Osteocyte (in vitro differentiated cells): ENCODE measurements at regions not wholly inside any gene's neighbourhood (a gene's known extent, or its start where the extent isn't known, plus 50 kb on each side); places are given as distances from the start of the nearest gene placed in this dataset.

Experiments used
- DNase-seq: peaks from one replicate; pipeline ENCODE4 v3.0.0; 2021; ENCODE audit warnings: mixed read lengths; ENCODE audit not compliant: unreplicated experiment; ENCODE audit errors: extremely low spot score
- H3K27ac Mint-ChIP-seq: one replicate; pipeline ENCODE4 v1.8.0; 2021; ENCODE audit warnings: mild to moderate bottlenecking, mixed read lengths; ENCODE audit not compliant: unreplicated experiment
- H3K27me3 Mint-ChIP-seq: one replicate; pipeline ENCODE4 v1.8.0; 2021; ENCODE audit warnings: mixed read lengths; ENCODE audit not compliant: unreplicated experiment
- H3K36me3 Mint-ChIP-seq: one replicate; pipeline ENCODE4 v1.8.0; 2021; ENCODE audit warnings: mixed read lengths; ENCODE audit not compliant: unreplicated experiment
- H3K4me1 Mint-ChIP-seq: one replicate; pipeline ENCODE4 v1.8.0; 2021; ENCODE audit warnings: mixed read lengths; ENCODE audit not compliant: unreplicated experiment
- H3K4me3 Mint-ChIP-seq: one replicate; pipeline ENCODE4 v1.8.0; 2021; ENCODE audit warnings: mild to moderate bottlenecking, moderate library complexity, mixed read lengths; ENCODE audit not compliant: unreplicated experiment
- H3K9me3 Mint-ChIP-seq: one replicate; pipeline ENCODE4 v1.8.0; 2021; ENCODE audit warnings: mixed read lengths; ENCODE audit not compliant: unreplicated experiment
- CTCF ChIP-seq: fragments of 200-600 bp; sonication (generic); IDR thresholded peaks from 2 replicates; pipeline ENCODE4 v1.5.0; 2021; ENCODE audit warnings: antibody characterized with exemption, mild to moderate bottlenecking, moderate library complexity

GRCh38 chr4:29581457-29581856 lies 1138.7 kb upstream of the PCDH7 start:
- DNase-seq = no peak
- H3K4me1 Mint-ChIP-seq = no peaks in the 10 kb centered on the region
- H3K36me3 Mint-ChIP-seq = no peaks in the 10 kb centered on the region
- no peaks in the 10 kb centered on the region for H3K27me3 Mint-ChIP-seq
- no peak for TF ChIP-seq CTCF
- H3K9me3 Mint-ChIP-seq = no peaks in the 10 kb centered on the region
- no peak overlapping the region for H3K4me3 Mint-ChIP-seq
- no peak overlapping the region for H3K27ac Mint-ChIP-seq

GRCh38 chr4:29588617-29589016 lies 1131.6 kb upstream of the PCDH7 start:
- H3K27ac Mint-ChIP-seq = no peak overlapping the region
- H3K36me3 Mint-ChIP-seq = no peaks in the 10 kb centered on the region
- no peak for DNase-seq
- H3K27me3 Mint-ChIP-seq = peaks cover 3% of the 10 kb centered on the region
- H3K4me3 Mint-ChIP-seq = no peak overlapping the region
- no peak for TF ChIP-seq CTCF
- H3K9me3 Mint-ChIP-seq = peaks cover 16% of the 10 kb centered on the region
- peaks cover 7% of the 10 kb centered on the region for H3K4me1 Mint-ChIP-seq

GRCh38 chr4:29596228-29596627 lies 1123.9 kb upstream of the PCDH7 start:
- Mint-ChIP-seq H3K4me1 (no peaks in the 10 kb centered on the region), H3K4me3 (no peak overlapping the region), H3K27me3 (peaks cover 3% of the 10 kb centered on the region), H3K27ac (no peak overlapping the region), H3K36me3 (no peaks in the 10 kb centered on the region), H3K9me3 (peaks cover 12% of the 10 kb centered on the region)
- TF ChIP-seq CTCF = no peak
- DNase-seq = no peak

- Mint-ChIP-seq H3K4me1 (no peaks in the 10 kb centered on the region), H3K9me3 (peaks cover 5% of the 10 kb centered on the region), H3K36me3 (no peaks in the 10 kb centered on the region), H3K4me3 (no peak overlapping the region), H3K27me3 (no peaks in the 10 kb centered on the region), H3K27ac (no peak overlapping the region)
- no peak for TF ChIP-seq CTCF
- DNase-seq = no peak
Observed at GRCh38 chr4:29619168-29619567, 1101.0 kb upstream of the PCDH7 start.

- peaks cover 5% of the 10 kb centered on the region for H3K4me1 Mint-ChIP-seq
- H3K36me3 Mint-ChIP-seq = no peaks in the 10 kb centered on the region
- DNase-seq = no peak
- no peak overlapping the region for H3K4me3 Mint-ChIP-seq
- no peak overlapping the region for H3K27ac Mint-ChIP-seq
- H3K9me3 Mint-ChIP-seq = no peaks in the 10 kb centered on the region
- TF ChIP-seq CTCF = no peak
- no peaks in the 10 kb centered on the region for H3K27me3 Mint-ChIP-seq
Observed at GRCh38 chr4:29632199-29632598, 1088.0 kb upstream of the PCDH7 start.
